Ovary (tissue), 3 donors: ENCODE measurements at regions not wholly inside any gene's neighbourhood (a gene's known extent, or its start where the extent isn't known, plus 50 kb on each side); places are given as distances from the start of the nearest gene placed in this dataset.

ENCODE experiments used
- EP300 ChIP-seq: sonication (generic); formaldehyde crosslinking; IDR thresholded peaks from one replicate; pipeline ENCODE4 v1.6.1; 2017; ENCODE audit warnings: antibody characterized with exemption
- POLR2A ChIP-seq: fragments of 450-650 bp; IDR thresholded peaks from one replicate; pipeline ENCODE4 v1.6.1; 2017; ENCODE audit warnings: antibody characterized with exemption, mild to moderate bottlenecking, moderate library complexity
- TF ChIP-seq, protein P1 (sequence below), 3 donors: fragments of 450-650 bp in 2 of 3; fragments of 200-600 bp in 1 of 3; IDR thresholded peaks; one replicate each; pipeline versions ENCODE4 v1.5.1 to v1.8.0; 2016 to 2022; ENCODE audit warnings: antibody characterized with exemption in 3 of 3, mild to moderate bottlenecking in 1 of 3
- donor health status: DM: no; HTN: no; CAD: no.

DNA sequence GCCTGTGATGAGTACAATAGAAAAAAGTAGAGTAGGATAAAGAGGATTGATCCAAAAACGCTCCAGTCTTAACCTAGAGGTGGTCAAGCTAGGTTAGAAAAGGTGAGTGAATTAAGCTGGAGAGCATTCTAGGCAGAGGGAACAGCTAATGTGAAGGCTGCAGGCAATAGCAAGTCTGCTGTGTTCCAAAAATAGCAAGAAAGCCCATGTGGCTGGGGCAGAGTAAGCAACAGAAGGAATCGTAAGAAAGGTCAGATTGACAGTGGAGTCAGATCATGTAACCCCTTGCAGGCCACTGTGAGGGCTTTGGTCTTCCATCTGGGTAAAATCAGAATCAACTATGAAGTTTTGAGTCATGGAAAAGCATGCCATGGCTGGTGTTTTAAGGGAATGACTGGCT is 155.0 kb downstream of the OPN5 start:
- TF ChIP-seq, protein P1, sequence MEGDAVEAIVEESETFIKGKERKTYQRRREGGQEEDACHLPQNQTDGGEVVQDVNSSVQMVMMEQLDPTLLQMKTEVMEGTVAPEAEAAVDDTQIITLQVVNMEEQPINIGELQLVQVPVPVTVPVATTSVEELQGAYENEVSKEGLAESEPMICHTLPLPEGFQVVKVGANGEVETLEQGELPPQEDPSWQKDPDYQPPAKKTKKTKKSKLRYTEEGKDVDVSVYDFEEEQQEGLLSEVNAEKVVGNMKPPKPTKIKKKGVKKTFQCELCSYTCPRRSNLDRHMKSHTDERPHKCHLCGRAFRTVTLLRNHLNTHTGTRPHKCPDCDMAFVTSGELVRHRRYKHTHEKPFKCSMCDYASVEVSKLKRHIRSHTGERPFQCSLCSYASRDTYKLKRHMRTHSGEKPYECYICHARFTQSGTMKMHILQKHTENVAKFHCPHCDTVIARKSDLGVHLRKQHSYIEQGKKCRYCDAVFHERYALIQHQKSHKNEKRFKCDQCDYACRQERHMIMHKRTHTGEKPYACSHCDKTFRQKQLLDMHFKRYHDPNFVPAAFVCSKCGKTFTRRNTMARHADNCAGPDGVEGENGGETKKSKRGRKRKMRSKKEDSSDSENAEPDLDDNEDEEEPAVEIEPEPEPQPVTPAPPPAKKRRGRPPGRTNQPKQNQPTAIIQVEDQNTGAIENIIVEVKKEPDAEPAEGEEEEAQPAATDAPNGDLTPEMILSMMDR (IDR thresholded peaks at IDR 0.05) = no peak
- no peak for TF ChIP-seq EP300
- TF ChIP-seq POLR2A = no peak
